ENCODE measurements at regions not wholly inside any gene's neighbourhood (a gene's known extent, or its start where the extent isn't known, plus 50 kb on each side); places are given as distances from the start of the nearest gene placed in this dataset.

- TF ChIP-seq CREM (IDR thresholded peaks at IDR 0.05), result no peak
- no peak for TF ChIP-seq CREM (CRISPR knock-in tag; IDR thresholded peaks at IDR 0.05)
- no peak for TF ChIP-seq ZBTB40 (IDR thresholded peaks at IDR 0.05)
- TF ChIP-seq ZBTB40 (CRISPR knock-in tag; IDR thresholded peaks at IDR 0.05), result no peak
- no peak for TF ChIP-seq DPF2 (CRISPR knock-in tag; IDR thresholded peaks at IDR 0.05; ENCODE audit: borderline replicate concordance, low read depth)
- TF ChIP-seq FOXK2 (IDR thresholded peaks at IDR 0.05), result no peak
- TF ChIP-seq HIVEP1 (CRISPR knock-in tag; IDR thresholded peaks at IDR 0.05), result no peak
- no peak for TF ChIP-seq DMTF1 (CRISPR knock-in tag; IDR thresholded peaks at IDR 0.05)
- no peak for TF ChIP-seq ZBTB44 (CRISPR knock-in tag; IDR thresholded peaks at IDR 0.05)
- no peak for TF ChIP-seq NCOA1 (CRISPR knock-in tag; IDR thresholded peaks at IDR 0.05)
- no peak for TF ChIP-seq SP1 (IDR thresholded peaks at IDR 0.05)
- TF ChIP-seq SP1 (CRISPR knock-in tag; IDR thresholded peaks at IDR 0.05), result no peak
- TF ChIP-seq EZH2 (conservative IDR thresholded peaks at IDR 0.05; ENCODE audit: low read depth, low read length), result no peak
- no peak for TF ChIP-seq ZNF24 (IDR thresholded peaks at IDR 0.05)
- TF ChIP-seq, protein P1, sequence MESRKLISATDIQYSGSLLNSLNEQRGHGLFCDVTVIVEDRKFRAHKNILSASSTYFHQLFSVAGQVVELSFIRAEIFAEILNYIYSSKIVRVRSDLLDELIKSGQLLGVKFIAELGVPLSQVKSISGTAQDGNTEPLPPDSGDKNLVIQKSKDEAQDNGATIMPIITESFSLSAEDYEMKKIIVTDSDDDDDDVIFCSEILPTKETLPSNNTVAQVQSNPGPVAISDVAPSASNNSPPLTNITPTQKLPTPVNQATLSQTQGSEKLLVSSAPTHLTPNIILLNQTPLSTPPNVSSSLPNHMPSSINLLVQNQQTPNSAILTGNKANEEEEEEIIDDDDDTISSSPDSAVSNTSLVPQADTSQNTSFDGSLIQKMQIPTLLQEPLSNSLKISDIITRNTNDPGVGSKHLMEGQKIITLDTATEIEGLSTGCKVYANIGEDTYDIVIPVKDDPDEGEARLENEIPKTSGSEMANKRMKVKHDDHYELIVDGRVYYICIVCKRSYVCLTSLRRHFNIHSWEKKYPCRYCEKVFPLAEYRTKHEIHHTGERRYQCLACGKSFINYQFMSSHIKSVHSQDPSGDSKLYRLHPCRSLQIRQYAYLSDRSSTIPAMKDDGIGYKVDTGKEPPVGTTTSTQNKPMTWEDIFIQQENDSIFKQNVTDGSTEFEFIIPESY (CRISPR knock-in tag; IDR thresholded peaks at IDR 0.05), result no peak
Measured at GRCh38 chr2:77831471-77831870, 309.3 kb upstream of the LRRTM4 start.

Measured in HepG2 (cell line).